ENCODE measurements at regions not wholly inside any gene's neighbourhood (a gene's known extent, or its start where the extent isn't known, plus 50 kb on each side); places are given as distances from the start of the nearest gene placed in this dataset.
A peak's percentile ranks its signal among the peaks of the same experiment; 100 is the strongest.

- no peak for TF ChIP-seq Cebpa-rat (IDR thresholded peaks at IDR 0.05)
- no peak overlapping the region for H3K4me3 ChIP-seq
- H3K9me3 ChIP-seq (replicated peaks in 1 of 11): peaks cover 0 to 16% (median 6%) of the 10 kb centered on the region in 11 experiments; a peak in 9 of 22 replicates
- H3K9ac ChIP-seq: peak overlapping the region in 2 of 11 experiments; percentile 61 to 74; a peak in 1 of 22 replicates
- no peaks in the 10 kb centered on the region for H3K36me3 ChIP-seq
- H3K27ac ChIP-seq: peak overlapping the region; percentile 69 to 95 (median 81); a peak in 19 of 22 replicates
- no peaks in the 10 kb centered on the region for H3K27me3 ChIP-seq
- H4K20me1 ChIP-seq: no peaks in the 10 kb centered on the region
- H3K4me1 ChIP-seq: peaks cover 78 to 98% (median 84%) of the 10 kb centered on the region in 10 experiments
- H3K4me2 ChIP-seq: peak overlapping the region in 10 of 11 experiments; percentile 67 to 87 (median 78); a peak in 20 of 22 replicates
These were observed 150.8 kb upstream of the ZEB2 start for GRCh38 chr2:144670738-144671137.

- no peak for TF ChIP-seq Cebpa-rat (IDR thresholded peaks at IDR 0.05)
- Histone ChIP-seq H3K27ac (peak overlapping the region; percentile 69 to 95 (median 81); a peak in 21 of 22 replicates), H3K4me3 (peak overlapping the region in 2 of 10 experiments; percentile 2 to 7; a peak in 1 of 20 replicates), H3K4me1 (peaks cover 71 to 98% (median 78%) of the 10 kb centered on the region in 10 experiments), H4K20me1 (no peaks in the 10 kb centered on the region), H3K4me2 (peak overlapping the region; percentile 66 to 87 (median 78)), H3K27me3 (no peaks in the 10 kb centered on the region), H3K36me3 (no peaks in the 10 kb centered on the region), H3K9me3 (replicated peaks in 1 of 11) (peaks cover 0 to 16% (median 6%) of the 10 kb centered on the region in 11 experiments; a peak in 9 of 22 replicates), H3K9ac (peak overlapping the region in 8 of 11 experiments; percentile 0 to 55 (median 22); a peak in 10 of 22 replicates)
These were observed 150.2 kb upstream of the ZEB2 start for GRCh38 chr2:144670080-144670479.

- H4K20me1 ChIP-seq: no peaks in the 10 kb centered on the region
- H3K4me2 ChIP-seq: peak overlapping the region; percentile 66 to 87 (median 78)
- peak overlapping the region; percentile 69 to 95 (median 81); a peak in 21 of 22 replicates for H3K27ac ChIP-seq
- peak overlapping the region in 4 of 10 experiments; percentile 2 to 7 (median 6); a peak in 2 of 20 replicates for H3K4me3 ChIP-seq
- no peak for TF ChIP-seq Cebpa-rat (IDR thresholded peaks at IDR 0.05)
- peaks cover 0 to 16% (median 6%) of the 10 kb centered on the region in 11 experiments; a peak in 9 of 22 replicates for H3K9me3 ChIP-seq (replicated peaks in 1 of 11)
- peaks cover 65 to 98% (median 71%) of the 10 kb centered on the region in 10 experiments for H3K4me1 ChIP-seq
- no peaks in the 10 kb centered on the region for H3K36me3 ChIP-seq
- peak overlapping the region in 9 of 11 experiments; percentile 0 to 55 (median 25); a peak in 12 of 22 replicates for H3K9ac ChIP-seq
- no peaks in the 10 kb centered on the region for H3K27me3 ChIP-seq
These were observed 149.5 kb upstream of the ZEB2 start for GRCh38 chr2:144669196-144669987.

GRCh38 chr2:144668493-144669110 is 148.7 kb upstream of the ZEB2 start:
- TF ChIP-seq Cebpa-rat (IDR thresholded peaks at IDR 0.05): no peak
- Histone ChIP-seq H3K27ac (peak overlapping the region in 10 of 11 experiments; percentile 69 to 95 (median 81); a peak in 14 of 22 replicates), H3K4me3 (no peak overlapping the region), H3K9ac (no peak overlapping the region), H3K27me3 (no peaks in the 10 kb centered on the region), H4K20me1 (no peaks in the 10 kb centered on the region), H3K9me3 (replicated peaks in 1 of 11) (peaks cover 0 to 16% (median 6%) of the 10 kb centered on the region in 11 experiments; a peak in 9 of 22 replicates), H3K4me1 (peaks cover 62 to 98% (median 67%) of the 10 kb centered on the region in 10 experiments), H3K36me3 (no peaks in the 10 kb centered on the region), H3K4me2 (peak overlapping the region; percentile 10 to 87 (median 78); a peak in 18 of 22 replicates)

- Histone ChIP-seq H3K27me3 (no peaks in the 10 kb centered on the region), H3K9me3 (replicated peaks in 1 of 11) (peaks cover 0 to 11% (median 0%) of the 10 kb centered on the region in 11 experiments; a peak in 9 of 22 replicates), H3K36me3 (no peaks in the 10 kb centered on the region), H3K27ac (peak overlapping the region in 1 of 11 experiments; percentile 21; a peak in 1 of 22 replicates), H3K9ac (no peak overlapping the region), H3K4me3 (no peak overlapping the region), H3K4me2 (peak overlapping the region in 3 of 11 experiments; percentile 16 to 76 (median 33); a peak in 6 of 22 replicates), H4K20me1 (no peaks in the 10 kb centered on the region), H3K4me1 (peaks cover 42 to 99% (median 50%) of the 10 kb centered on the region in 10 experiments)
- no peak; a peak in 1 of 22 replicates for TF ChIP-seq Cebpa-rat (IDR thresholded peaks at IDR 0.05)
These were observed 146.1 kb upstream of the ZEB2 start for GRCh38 chr2:144666032-144666431.

- Histone ChIP-seq H3K36me3 (no peaks in the 10 kb centered on the region), H3K4me1 (peaks cover 14 to 95% (median 27%) of the 10 kb centered on the region in 10 experiments), H3K9ac (peak overlapping the region in 4 of 11 experiments; percentile 4 to 65 (median 60); a peak in 6 of 22 replicates), H3K27me3 (no peaks in the 10 kb centered on the region), H3K9me3 (replicated peaks in 1 of 11) (peaks cover 0 to 16% (median 4%) of the 10 kb centered on the region in 11 experiments; a peak in 9 of 22 replicates), H3K4me2 (peak overlapping the region; percentile 43 to 90 (median 66)), H3K4me3 (0 out of 20 replicates have a peak overlapping the region, but pooled peaks of 1 of the 10 experiments have one; percentile 26), H4K20me1 (no peaks in the 10 kb centered on the region), H3K27ac (peak overlapping the region in 7 of 11 experiments; percentile 12 to 98 (median 67); a peak in 11 of 22 replicates)
- no peak for TF ChIP-seq Cebpa-rat (IDR thresholded peaks at IDR 0.05)
These were observed 143.3 kb upstream of the ZEB2 start for GRCh38 chr2:144663207-144663606.

GRCh38 chr2:144660518-144661316 is 140.8 kb upstream of the ZEB2 start:
- Histone ChIP-seq H3K36me3 (no peaks in the 10 kb centered on the region), H3K27ac (peak overlapping the region in 6 of 11 experiments; percentile 4 to 98 (median 88); a peak in 11 of 22 replicates), H3K4me3 (peak overlapping the region in 3 of 10 experiments; percentile 1 to 8 (median 2); a peak in 1 of 20 replicates), H3K27me3 (no peaks in the 10 kb centered on the region), H4K20me1 (no peaks in the 10 kb centered on the region), H3K9me3 (replicated peaks in 1 of 11) (peaks cover 0 to 7% (median 0%) of the 10 kb centered on the region in 11 experiments; a peak in 3 of 22 replicates), H3K4me1 (peaks cover 9 to 82% (median 21%) of the 10 kb centered on the region in 10 experiments), H3K9ac (peak overlapping the region in 5 of 11 experiments; percentile 38 to 92 (median 84); a peak in 10 of 22 replicates), H3K4me2 (peak overlapping the region in 5 of 11 experiments; percentile 28 to 90 (median 76); a peak in 10 of 22 replicates)
- no peak for TF ChIP-seq Cebpa-rat (IDR thresholded peaks at IDR 0.05)
